Effector memory CD4-positive, alpha-beta T cell (primary cell): ENCODE measurements at regions not wholly inside any gene's neighbourhood (a gene's known extent, or its start where the extent isn't known, plus 50 kb on each side); places are given as distances from the start of the nearest gene placed in this dataset.

ENCODE experiments used
- DNase-seq, 3 donors: peaks; one replicate each; pipeline ENCODE4 v3.0.0-alpha.2; 2020
- H3K27ac ChIP-seq: 2 replicates; pipeline ENCODE4 v1.7.0; 2013; ENCODE audit warnings: mild to moderate bottlenecking, low read length, moderate library complexity; ENCODE audit not compliant: insufficient read depth, poor library complexity, severe bottlenecking
- H3K27me3 ChIP-seq: replicated peaks from 2 replicates; pipeline ENCODE4 v1.7.0; 2013; ENCODE audit warnings: mild to moderate bottlenecking, low read length; ENCODE audit not compliant: insufficient read depth, control insufficient read depth, poor library complexity, severe bottlenecking
- H3K36me3 ChIP-seq: 2 replicates; pipeline ENCODE4 v1.7.0; 2013; ENCODE audit warnings: mild to moderate bottlenecking, low read length, moderate library complexity; ENCODE audit not compliant: control insufficient read depth, insufficient read depth
- H3K4me1 ChIP-seq: 2 replicates; pipeline ENCODE4 v1.7.0; 2013; ENCODE audit warnings: low read length, mild to moderate bottlenecking; ENCODE audit not compliant: control insufficient read depth, insufficient read depth, poor library complexity, severe bottlenecking
- H3K4me3 ChIP-seq: 2 replicates; pipeline ENCODE4 v1.7.0; 2013; ENCODE audit warnings: low read length, low read depth, mild to moderate bottlenecking; ENCODE audit not compliant: insufficient read depth, poor library complexity, severe bottlenecking
- H3K9me3 ChIP-seq: 2 replicates; pipeline ENCODE4 v1.7.0; 2013; ENCODE audit warnings: mild to moderate bottlenecking, low read length, moderate library complexity; ENCODE audit not compliant: control insufficient read depth

- H3K4me1 ChIP-seq: no peaks in the 10 kb centered on the region
- no peak for DNase-seq
- no peak overlapping the region for H3K27ac ChIP-seq
- no peaks in the 10 kb centered on the region for H3K27me3 ChIP-seq
- H3K4me3 ChIP-seq: no peak overlapping the region
- no peaks in the 10 kb centered on the region for H3K36me3 ChIP-seq
- no peaks in the 10 kb centered on the region for H3K9me3 ChIP-seq
Observed at GRCh38 chr6:155510879-155511278, 55.2 kb upstream of the NOX3 start.

GRCh38 chr6:155509743-155510475, 54.3 kb upstream of the NOX3 start:
- Histone ChIP-seq H3K9me3 (no peaks in the 10 kb centered on the region), H3K36me3 (no peaks in the 10 kb centered on the region), H3K27ac (no peak overlapping the region), H3K27me3 (no peaks in the 10 kb centered on the region), H3K4me1 (no peaks in the 10 kb centered on the region), H3K4me3 (no peak overlapping the region)
- DNase-seq: no peak

GRCh38 chr6:155505608-155505989, 50.0 kb upstream of the NOX3 start:
- Histone ChIP-seq H3K4me3 (no peak overlapping the region), H3K27ac (no peak overlapping the region), H3K9me3 (no peaks in the 10 kb centered on the region), H3K4me1 (no peaks in the 10 kb centered on the region), H3K27me3 (no peaks in the 10 kb centered on the region), H3K36me3 (no peaks in the 10 kb centered on the region)
- DNase-seq: no peak
